ENCODE measurements at regions not wholly inside any gene's neighbourhood (a gene's known extent, or its start where the extent isn't known, plus 50 kb on each side); places are given as distances from the start of the nearest gene placed in this dataset.

DNA sequence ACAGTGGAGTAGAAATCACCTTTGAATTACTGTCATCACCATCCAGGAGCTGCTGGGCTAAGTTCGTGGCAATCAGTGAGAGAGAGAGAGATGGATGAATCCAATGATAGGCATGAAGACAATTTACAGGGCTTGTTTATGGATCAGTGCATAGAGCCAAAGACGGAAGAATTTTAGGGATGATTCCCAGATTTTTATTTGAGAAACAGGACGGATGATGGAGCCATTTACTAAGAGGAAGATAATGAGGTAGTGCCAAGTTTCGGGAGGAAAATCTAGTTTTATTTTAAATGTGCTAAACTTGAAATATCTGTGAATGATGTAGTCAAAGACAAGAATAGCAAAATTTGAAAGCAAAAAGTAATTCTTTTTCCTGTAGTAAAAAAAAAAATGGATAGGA, 394.2 kb upstream of the PAPPA start:
- Histone ChIP-seq H3K27ac (ENCODE audit: low read depth in 1 of 2, low read length in 2 of 2) (no peak overlapping the region), H3K36me3 (ENCODE audit: control insufficient read depth in 4 of 4, insufficient read depth in 3 of 4, low read depth in 1 of 4, low read length in 3 of 4) (no peaks in the 10 kb centered on the region), H3K9me3 (ENCODE audit: control insufficient read depth in 4 of 4, low read length in 3 of 4) (no peaks in the 10 kb centered on the region), H3K4me3 (ENCODE audit: low read depth in 1 of 3, low read length in 3 of 3) (no peak overlapping the region), H3K4me1 (ENCODE audit: control insufficient read depth in 4 of 4, insufficient read depth in 4 of 4, low read length in 3 of 4) (peaks cover under 1 to 7% (median 3%) of the 10 kb centered on the region in 4 donors), H3K27me3 (ENCODE audit: control insufficient read depth in 4 of 4, insufficient read depth in 4 of 4, low read length in 3 of 4) (no peaks in the 10 kb centered on the region), H3K9ac (ENCODE audit: low read depth in 1 of 2, low read length in 2 of 2) (no peak overlapping the region)
- TF ChIP-seq FOXA1 (IDR thresholded peaks at IDR 0.05) (no peak), GABPA (IDR thresholded peaks at IDR 0.05 in 1 of 2, conservative IDR thresholded peaks at IDR 0.05 in 1 of 2) (no peak), SP1 (IDR thresholded peaks at IDR 0.05) (no peak), YY1 (IDR thresholded peaks at IDR 0.05) (no peak), RXRA (IDR thresholded peaks at IDR 0.05) (no peak), HNF4A (conservative IDR thresholded peaks at IDR 0.05) (no peak), FOXA2 (IDR thresholded peaks at IDR 0.05) (no peak), EGR1 (IDR thresholded peaks at IDR 0.05; ENCODE audit: low read depth in 2 of 2) (no peak), NR2F2 (IDR thresholded peaks at IDR 0.05) (no peak), HNF4G (IDR thresholded peaks at IDR 0.05) (no peak), JUND (IDR thresholded peaks at IDR 0.05) (no peak), RAD21 (IDR thresholded peaks at IDR 0.05) (no peak), TAF1 (conservative IDR thresholded peaks at IDR 0.05) (no peak)
- TF ChIP-seq, protein P1, sequence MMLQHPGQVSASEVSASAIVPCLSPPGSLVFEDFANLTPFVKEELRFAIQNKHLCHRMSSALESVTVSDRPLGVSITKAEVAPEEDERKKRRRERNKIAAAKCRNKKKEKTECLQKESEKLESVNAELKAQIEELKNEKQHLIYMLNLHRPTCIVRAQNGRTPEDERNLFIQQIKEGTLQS (IDR thresholded peaks at IDR 0.05): no peak
- TF ChIP-seq, protein P2, sequence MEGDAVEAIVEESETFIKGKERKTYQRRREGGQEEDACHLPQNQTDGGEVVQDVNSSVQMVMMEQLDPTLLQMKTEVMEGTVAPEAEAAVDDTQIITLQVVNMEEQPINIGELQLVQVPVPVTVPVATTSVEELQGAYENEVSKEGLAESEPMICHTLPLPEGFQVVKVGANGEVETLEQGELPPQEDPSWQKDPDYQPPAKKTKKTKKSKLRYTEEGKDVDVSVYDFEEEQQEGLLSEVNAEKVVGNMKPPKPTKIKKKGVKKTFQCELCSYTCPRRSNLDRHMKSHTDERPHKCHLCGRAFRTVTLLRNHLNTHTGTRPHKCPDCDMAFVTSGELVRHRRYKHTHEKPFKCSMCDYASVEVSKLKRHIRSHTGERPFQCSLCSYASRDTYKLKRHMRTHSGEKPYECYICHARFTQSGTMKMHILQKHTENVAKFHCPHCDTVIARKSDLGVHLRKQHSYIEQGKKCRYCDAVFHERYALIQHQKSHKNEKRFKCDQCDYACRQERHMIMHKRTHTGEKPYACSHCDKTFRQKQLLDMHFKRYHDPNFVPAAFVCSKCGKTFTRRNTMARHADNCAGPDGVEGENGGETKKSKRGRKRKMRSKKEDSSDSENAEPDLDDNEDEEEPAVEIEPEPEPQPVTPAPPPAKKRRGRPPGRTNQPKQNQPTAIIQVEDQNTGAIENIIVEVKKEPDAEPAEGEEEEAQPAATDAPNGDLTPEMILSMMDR (IDR thresholded peaks at IDR 0.05; ENCODE audit: low read depth, low read length, missing input control): no peak
- TF ChIP-seq, protein P3, sequence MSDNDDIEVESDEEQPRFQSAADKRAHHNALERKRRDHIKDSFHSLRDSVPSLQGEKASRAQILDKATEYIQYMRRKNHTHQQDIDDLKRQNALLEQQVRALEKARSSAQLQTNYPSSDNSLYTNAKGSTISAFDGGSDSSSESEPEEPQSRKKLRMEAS (IDR thresholded peaks at IDR 0.05): no peak
- TF ChIP-seq, protein P4, sequence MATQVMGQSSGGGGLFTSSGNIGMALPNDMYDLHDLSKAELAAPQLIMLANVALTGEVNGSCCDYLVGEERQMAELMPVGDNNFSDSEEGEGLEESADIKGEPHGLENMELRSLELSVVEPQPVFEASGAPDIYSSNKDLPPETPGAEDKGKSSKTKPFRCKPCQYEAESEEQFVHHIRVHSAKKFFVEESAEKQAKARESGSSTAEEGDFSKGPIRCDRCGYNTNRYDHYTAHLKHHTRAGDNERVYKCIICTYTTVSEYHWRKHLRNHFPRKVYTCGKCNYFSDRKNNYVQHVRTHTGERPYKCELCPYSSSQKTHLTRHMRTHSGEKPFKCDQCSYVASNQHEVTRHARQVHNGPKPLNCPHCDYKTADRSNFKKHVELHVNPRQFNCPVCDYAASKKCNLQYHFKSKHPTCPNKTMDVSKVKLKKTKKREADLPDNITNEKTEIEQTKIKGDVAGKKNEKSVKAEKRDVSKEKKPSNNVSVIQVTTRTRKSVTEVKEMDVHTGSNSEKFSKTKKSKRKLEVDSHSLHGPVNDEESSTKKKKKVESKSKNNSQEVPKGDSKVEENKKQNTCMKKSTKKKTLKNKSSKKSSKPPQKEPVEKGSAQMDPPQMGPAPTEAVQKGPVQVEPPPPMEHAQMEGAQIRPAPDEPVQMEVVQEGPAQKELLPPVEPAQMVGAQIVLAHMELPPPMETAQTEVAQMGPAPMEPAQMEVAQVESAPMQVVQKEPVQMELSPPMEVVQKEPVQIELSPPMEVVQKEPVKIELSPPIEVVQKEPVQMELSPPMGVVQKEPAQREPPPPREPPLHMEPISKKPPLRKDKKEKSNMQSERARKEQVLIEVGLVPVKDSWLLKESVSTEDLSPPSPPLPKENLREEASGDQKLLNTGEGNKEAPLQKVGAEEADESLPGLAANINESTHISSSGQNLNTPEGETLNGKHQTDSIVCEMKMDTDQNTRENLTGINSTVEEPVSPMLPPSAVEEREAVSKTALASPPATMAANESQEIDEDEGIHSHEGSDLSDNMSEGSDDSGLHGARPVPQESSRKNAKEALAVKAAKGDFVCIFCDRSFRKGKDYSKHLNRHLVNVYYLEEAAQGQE (IDR thresholded peaks at IDR 0.05): no peak
- TF ChIP-seq, protein P5, sequence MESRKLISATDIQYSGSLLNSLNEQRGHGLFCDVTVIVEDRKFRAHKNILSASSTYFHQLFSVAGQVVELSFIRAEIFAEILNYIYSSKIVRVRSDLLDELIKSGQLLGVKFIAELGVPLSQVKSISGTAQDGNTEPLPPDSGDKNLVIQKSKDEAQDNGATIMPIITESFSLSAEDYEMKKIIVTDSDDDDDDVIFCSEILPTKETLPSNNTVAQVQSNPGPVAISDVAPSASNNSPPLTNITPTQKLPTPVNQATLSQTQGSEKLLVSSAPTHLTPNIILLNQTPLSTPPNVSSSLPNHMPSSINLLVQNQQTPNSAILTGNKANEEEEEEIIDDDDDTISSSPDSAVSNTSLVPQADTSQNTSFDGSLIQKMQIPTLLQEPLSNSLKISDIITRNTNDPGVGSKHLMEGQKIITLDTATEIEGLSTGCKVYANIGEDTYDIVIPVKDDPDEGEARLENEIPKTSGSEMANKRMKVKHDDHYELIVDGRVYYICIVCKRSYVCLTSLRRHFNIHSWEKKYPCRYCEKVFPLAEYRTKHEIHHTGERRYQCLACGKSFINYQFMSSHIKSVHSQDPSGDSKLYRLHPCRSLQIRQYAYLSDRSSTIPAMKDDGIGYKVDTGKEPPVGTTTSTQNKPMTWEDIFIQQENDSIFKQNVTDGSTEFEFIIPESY (IDR thresholded peaks at IDR 0.05): no peak
- no peak for DNase-seq (ENCODE audit: low spot score)
- WGBS: 67% methylated on average over 4 of the region's 4 CpGs

Data from liver (tissue), 8 donors.